GM10266 (cell line): ENCODE measurements at regions not wholly inside any gene's neighbourhood (a gene's known extent, or its start where the extent isn't known, plus 50 kb on each side); places are given as distances from the start of the nearest gene placed in this dataset.
"Not testable (repeated sequence)": the region's sequence is repeated elsewhere in the genome, so short reads cannot be mapped to it uniquely, and the experiment has no call there.

Experiments
- DNase-seq: peaks from one replicate; pipeline ENCODE4 v3.0.0; 2012; ENCODE audit errors: extremely low spot score
- TF ChIP-seq, protein P1 (sequence below): IDR thresholded peaks from 2 replicates; pipeline ENCODE4 v1.5.1; 2012; ENCODE audit warnings: mild to moderate bottlenecking, low read depth; ENCODE audit not compliant: control insufficient read depth, insufficient read depth; ENCODE audit errors: missing control alignments

DNA sequence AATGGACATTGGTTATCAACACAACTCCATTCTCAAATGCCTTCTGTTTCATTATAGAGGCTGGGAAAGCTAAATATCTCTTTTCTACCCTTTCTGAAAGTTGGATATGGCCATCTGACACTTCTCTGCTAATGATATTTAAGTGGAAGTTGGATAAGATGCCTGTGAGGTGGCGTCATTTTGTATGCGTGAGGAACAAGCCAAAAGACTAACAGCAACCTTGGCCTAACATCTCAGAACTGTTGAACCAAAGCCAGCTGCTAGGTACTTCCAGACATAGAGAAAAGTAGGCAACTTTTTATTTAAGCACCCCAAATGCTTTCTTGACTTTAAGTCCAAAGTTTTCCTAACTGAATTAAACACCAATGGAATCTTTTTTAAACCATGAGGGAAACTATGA lies 708.4 kb downstream of the CD109 start:
- TF ChIP-seq, protein P1, sequence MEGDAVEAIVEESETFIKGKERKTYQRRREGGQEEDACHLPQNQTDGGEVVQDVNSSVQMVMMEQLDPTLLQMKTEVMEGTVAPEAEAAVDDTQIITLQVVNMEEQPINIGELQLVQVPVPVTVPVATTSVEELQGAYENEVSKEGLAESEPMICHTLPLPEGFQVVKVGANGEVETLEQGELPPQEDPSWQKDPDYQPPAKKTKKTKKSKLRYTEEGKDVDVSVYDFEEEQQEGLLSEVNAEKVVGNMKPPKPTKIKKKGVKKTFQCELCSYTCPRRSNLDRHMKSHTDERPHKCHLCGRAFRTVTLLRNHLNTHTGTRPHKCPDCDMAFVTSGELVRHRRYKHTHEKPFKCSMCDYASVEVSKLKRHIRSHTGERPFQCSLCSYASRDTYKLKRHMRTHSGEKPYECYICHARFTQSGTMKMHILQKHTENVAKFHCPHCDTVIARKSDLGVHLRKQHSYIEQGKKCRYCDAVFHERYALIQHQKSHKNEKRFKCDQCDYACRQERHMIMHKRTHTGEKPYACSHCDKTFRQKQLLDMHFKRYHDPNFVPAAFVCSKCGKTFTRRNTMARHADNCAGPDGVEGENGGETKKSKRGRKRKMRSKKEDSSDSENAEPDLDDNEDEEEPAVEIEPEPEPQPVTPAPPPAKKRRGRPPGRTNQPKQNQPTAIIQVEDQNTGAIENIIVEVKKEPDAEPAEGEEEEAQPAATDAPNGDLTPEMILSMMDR, result no peak
- DNase-seq, result no peak

DNA sequence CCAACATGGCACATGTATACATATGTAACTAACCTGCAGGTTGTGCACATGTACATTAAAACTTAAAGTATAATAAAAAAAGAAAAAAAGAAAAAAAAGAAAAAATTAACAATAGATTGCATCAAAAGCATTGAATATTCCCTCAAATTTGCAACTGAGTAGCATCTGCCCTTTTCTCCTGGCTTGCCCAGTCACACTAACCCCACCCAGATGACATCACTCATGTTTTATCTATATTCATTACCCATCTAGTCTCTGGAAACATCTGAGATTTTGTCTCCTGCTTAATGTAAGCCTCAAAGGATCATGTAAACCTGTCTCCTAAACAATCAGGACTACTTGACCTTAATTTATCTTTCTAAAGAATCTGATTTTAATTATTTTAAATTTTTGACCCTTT lies 706.8 kb downstream of the CD109 start:
- DNase-seq, result no peak
- TF ChIP-seq, protein P1, result no peak

GRCh38 chr6:74378437-74378836 lies 682.4 kb downstream of the CD109 start:
- DNase-seq, result not testable (repeated sequence)

DNA sequence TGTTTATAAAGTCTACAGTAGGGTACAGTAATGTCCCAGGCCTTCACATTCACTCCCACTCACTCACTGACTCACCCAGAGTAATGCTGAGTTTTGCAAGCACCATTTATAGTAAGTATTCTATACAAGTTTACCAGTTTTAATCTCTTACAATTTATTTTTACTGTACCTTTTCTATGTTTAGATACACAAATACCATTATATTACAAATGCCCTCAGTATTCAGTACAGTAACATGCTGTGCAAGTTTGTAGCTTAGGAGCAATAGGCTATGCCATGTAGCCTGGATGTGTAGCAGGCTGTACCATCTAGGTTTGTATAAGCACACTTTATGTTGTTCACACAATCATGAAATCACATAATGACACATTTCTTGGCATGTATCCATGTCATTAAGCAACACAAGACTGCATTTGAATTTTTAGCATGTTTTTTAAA lies 673.6 kb downstream of the CD109 start:
- DNase-seq, result no peak
- TF ChIP-seq, protein P1, result no peak

DNA sequence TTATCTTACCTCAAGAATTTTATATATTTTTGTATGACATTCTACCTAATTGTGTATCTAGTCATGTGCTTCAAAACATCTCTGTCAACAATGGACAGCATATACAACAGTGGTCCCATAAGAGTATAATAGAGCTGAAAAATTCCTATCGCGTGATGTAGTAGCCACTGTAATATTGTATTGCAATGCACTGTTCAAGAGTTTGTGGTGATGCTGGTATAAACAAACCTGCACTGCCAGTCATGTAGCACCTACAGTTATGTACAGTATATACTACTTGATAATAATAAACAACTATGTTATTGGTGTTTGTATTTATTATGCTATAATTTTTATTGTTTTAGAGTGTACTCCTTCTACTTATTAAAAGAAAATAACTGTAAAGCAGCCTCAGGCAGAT lies 672.7 kb downstream of the CD109 start:
- DNase-seq, result no peak
- TF ChIP-seq, protein P1, result no peak

GRCh38 chr6:74366634-74367033 lies 670.6 kb downstream of the CD109 start:
- TF ChIP-seq, protein P1, result no peak
- no peak for DNase-seq

- DNase-seq, result no peak
- TF ChIP-seq, protein P1, result no peak
Observed at GRCh38 chr6:74362391-74362790, 666.4 kb downstream of the CD109 start.

DNA sequence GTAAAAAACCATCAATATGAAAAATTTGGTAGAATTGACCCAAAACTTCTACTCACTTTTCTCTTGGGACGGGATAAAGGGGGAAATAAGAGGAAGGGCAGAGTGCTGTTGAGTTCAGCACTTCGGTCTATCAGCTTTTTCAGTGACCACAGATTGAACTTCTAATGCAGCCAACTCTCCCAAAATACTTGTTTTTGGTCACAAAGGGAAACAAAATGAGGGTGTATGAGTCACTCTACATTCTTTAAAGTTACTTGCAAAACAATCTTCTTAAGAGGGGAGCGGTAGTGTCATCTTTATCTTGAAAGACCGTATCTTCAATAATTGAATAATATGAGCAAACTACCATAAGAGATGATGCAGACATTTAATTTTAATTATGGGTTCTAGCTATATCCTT lies 661.3 kb downstream of the CD109 start:
- DNase-seq, result no peak
- TF ChIP-seq, protein P1, result no peak
